ENCODE measurements at regions not wholly inside any gene's neighbourhood (a gene's known extent, or its start where the extent isn't known, plus 50 kb on each side); places are given as distances from the start of the nearest gene placed in this dataset.

DNA sequence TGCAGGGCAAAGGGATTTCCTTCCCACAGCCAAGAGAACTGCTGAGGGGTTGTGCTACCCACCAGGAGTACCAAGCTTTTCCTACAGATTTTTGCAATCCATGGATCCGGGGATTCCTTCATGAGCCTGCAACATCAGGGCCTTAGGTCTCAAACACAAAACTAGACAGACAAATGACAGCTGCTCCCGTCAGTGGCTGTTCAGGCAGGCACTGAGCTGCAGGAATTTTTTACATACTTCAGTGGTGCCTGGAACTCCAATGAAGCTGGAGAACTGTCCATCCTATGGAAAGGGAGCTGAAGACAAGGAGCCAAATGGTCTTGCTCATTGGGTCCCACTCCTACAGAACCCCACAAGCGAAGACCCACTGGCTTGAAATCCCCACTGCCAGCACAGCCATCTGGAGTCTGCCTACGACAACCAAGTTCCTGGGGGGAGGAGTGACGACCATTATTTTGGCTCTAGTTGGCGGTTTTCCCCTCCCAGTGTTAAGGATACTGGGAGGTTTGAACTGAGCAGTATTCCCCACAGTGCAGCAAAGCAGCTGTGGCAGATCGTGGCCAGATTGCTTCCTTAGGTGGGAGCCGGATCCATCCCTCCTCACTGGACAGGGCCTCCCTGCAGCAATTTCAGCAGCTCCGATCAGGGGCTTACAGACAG is 157.7 kb upstream of the TMEM45B start:
- TF ChIP-seq NFE2L2 (conservative IDR thresholded peaks at IDR 0.05; ENCODE audit: low read length): no peak
- TF ChIP-seq, protein P1, sequence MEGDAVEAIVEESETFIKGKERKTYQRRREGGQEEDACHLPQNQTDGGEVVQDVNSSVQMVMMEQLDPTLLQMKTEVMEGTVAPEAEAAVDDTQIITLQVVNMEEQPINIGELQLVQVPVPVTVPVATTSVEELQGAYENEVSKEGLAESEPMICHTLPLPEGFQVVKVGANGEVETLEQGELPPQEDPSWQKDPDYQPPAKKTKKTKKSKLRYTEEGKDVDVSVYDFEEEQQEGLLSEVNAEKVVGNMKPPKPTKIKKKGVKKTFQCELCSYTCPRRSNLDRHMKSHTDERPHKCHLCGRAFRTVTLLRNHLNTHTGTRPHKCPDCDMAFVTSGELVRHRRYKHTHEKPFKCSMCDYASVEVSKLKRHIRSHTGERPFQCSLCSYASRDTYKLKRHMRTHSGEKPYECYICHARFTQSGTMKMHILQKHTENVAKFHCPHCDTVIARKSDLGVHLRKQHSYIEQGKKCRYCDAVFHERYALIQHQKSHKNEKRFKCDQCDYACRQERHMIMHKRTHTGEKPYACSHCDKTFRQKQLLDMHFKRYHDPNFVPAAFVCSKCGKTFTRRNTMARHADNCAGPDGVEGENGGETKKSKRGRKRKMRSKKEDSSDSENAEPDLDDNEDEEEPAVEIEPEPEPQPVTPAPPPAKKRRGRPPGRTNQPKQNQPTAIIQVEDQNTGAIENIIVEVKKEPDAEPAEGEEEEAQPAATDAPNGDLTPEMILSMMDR (IDR thresholded peaks at IDR 0.05): no peak
- no peak for TF ChIP-seq MYC (IDR thresholded peaks at IDR 0.05; ENCODE audit: borderline replicate concordance, low read length)
- TF ChIP-seq, protein P2, sequence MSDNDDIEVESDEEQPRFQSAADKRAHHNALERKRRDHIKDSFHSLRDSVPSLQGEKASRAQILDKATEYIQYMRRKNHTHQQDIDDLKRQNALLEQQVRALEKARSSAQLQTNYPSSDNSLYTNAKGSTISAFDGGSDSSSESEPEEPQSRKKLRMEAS (IDR thresholded peaks at IDR 0.05): no peak
- TF ChIP-seq RCOR1 (IDR thresholded peaks at IDR 0.05; ENCODE audit: low read depth, low read length): no peak
- TF ChIP-seq MAFK (IDR thresholded peaks at IDR 0.05; ENCODE audit: partially characterized antibody): no peak
- TF ChIP-seq, protein P3, sequence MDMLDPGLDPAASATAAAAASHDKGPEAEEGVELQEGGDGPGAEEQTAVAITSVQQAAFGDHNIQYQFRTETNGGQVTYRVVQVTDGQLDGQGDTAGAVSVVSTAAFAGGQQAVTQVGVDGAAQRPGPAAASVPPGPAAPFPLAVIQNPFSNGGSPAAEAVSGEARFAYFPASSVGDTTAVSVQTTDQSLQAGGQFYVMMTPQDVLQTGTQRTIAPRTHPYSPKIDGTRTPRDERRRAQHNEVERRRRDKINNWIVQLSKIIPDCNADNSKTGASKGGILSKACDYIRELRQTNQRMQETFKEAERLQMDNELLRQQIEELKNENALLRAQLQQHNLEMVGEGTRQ (IDR thresholded peaks at IDR 0.05): no peak
- no peak for TF ChIP-seq NR3C1 (IDR thresholded peaks at IDR 0.05)
- no peak for TF ChIP-seq EP300 (IDR thresholded peaks at IDR 0.05)
- no peak for TF ChIP-seq ZSCAN20 (CRISPR knock-in tag; IDR thresholded peaks at IDR 0.05)

All from A549 (cell line).